Suprapubic skin (tissue), 4 donors: ENCODE measurements at regions not wholly inside any gene's neighbourhood (a gene's known extent, or its start where the extent isn't known, plus 50 kb on each side); places are given as distances from the start of the nearest gene placed in this dataset.

ENCODE experiments used
- DNase-seq, 2 donors: peaks; one replicate each; pipeline ENCODE4 v3.0.0-alpha.2; 2019; ENCODE audit warnings: low spot score in 2 of 2
- H3K27ac ChIP-seq: fragments of 200-600 bp; sonication (generic); one replicate; pipeline ENCODE4 v1.5.1; 2019
- H3K27me3 ChIP-seq: fragments of 200-600 bp; sonication (generic); one replicate; pipeline ENCODE4 v1.5.1; 2019
- H3K36me3 ChIP-seq: fragments of 200-600 bp; sonication (generic); one replicate; pipeline ENCODE4 v1.5.1; 2019
- H3K4me1 ChIP-seq: fragments of 200-600 bp; sonication (generic); one replicate; pipeline ENCODE4 v1.5.1; 2019
- H3K4me3 ChIP-seq: fragments of 200-600 bp; sonication (generic); one replicate; pipeline ENCODE4 v1.5.1; 2019; ENCODE audit warnings: mild to moderate bottlenecking
- H3K9me3 ChIP-seq: fragments of 200-600 bp; sonication (generic); one replicate; pipeline ENCODE4 v1.5.1; 2019
- EP300 ChIP-seq: sonication (generic); formaldehyde crosslinking; IDR thresholded peaks from one replicate; pipeline ENCODE4 v1.6.1; 2017; ENCODE audit warnings: antibody characterized with exemption
- POLR2A ChIP-seq, 2 donors: fragments of 450-650 bp; IDR thresholded peaks; one replicate each; pipeline ENCODE4 v1.6.1; 2017; ENCODE audit warnings: antibody characterized with exemption in 2 of 2, mild to moderate bottlenecking in 2 of 2, moderate library complexity in 2 of 2
- POLR2AphosphoS5 ChIP-seq, 3 donors: sonication (generic); formaldehyde crosslinking; IDR thresholded peaks; one replicate each; pipeline ENCODE4 v1.6.1; 2017; ENCODE audit warnings: antibody characterized with exemption in 3 of 3
- WGBS: methylation state at CpG from one replicate; pipeline ENCODE4 v1.1.5; 2018; 5-methylcytosine and 5-hydroxymethylcytosine counted together
- TF ChIP-seq, protein P1 (sequence below), 2 donors: fragments of 200-600 bp in 1 of 2; fragments of 450-650 bp in 1 of 2; sonication (generic) in 1 of 2; IDR thresholded peaks; one replicate each; pipeline ENCODE4 v1.5.1; 2016 to 2019; ENCODE audit warnings: antibody characterized with exemption in 2 of 2, mild to moderate bottlenecking in 1 of 2, moderate library complexity in 1 of 2

DNA sequence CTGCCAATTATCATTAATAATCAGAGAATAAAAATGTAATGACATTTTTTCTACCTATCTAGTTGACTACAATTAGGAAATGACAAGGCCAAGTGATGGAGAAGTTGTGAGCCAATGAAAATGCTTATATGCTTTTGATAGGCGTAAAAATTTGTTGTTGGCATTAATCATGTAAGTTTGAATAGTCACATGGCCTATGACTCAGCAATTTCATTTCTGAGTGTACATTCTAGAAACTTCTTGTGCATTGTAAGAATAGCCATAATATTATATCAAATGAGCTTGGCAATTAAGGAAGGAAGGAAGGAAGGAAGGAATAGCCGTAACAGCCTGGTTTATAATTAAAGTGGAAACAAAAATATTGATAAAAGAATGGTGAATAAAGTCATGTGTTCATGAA is 179.9 kb downstream of the PTH2R start:
- Histone ChIP-seq H3K27ac (no peak overlapping the region), H3K36me3 (no peaks in the 10 kb centered on the region), H3K4me1 (no peaks in the 10 kb centered on the region), H3K9me3 (no peaks in the 10 kb centered on the region), H3K27me3 (no peaks in the 10 kb centered on the region), H3K4me3 (no peak overlapping the region)
- DNase-seq: no peak
- TF ChIP-seq EP300: no peak
- no peak for TF ChIP-seq POLR2AphosphoS5 (IDR thresholded peaks at IDR 0.05)
- TF ChIP-seq POLR2A (IDR thresholded peaks at IDR 0.05): no peak
- TF ChIP-seq, protein P1, sequence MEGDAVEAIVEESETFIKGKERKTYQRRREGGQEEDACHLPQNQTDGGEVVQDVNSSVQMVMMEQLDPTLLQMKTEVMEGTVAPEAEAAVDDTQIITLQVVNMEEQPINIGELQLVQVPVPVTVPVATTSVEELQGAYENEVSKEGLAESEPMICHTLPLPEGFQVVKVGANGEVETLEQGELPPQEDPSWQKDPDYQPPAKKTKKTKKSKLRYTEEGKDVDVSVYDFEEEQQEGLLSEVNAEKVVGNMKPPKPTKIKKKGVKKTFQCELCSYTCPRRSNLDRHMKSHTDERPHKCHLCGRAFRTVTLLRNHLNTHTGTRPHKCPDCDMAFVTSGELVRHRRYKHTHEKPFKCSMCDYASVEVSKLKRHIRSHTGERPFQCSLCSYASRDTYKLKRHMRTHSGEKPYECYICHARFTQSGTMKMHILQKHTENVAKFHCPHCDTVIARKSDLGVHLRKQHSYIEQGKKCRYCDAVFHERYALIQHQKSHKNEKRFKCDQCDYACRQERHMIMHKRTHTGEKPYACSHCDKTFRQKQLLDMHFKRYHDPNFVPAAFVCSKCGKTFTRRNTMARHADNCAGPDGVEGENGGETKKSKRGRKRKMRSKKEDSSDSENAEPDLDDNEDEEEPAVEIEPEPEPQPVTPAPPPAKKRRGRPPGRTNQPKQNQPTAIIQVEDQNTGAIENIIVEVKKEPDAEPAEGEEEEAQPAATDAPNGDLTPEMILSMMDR (IDR thresholded peaks at IDR 0.05): no peak
- WGBS: 70% methylated on average over 2 of the region's 2 CpGs

DNA sequence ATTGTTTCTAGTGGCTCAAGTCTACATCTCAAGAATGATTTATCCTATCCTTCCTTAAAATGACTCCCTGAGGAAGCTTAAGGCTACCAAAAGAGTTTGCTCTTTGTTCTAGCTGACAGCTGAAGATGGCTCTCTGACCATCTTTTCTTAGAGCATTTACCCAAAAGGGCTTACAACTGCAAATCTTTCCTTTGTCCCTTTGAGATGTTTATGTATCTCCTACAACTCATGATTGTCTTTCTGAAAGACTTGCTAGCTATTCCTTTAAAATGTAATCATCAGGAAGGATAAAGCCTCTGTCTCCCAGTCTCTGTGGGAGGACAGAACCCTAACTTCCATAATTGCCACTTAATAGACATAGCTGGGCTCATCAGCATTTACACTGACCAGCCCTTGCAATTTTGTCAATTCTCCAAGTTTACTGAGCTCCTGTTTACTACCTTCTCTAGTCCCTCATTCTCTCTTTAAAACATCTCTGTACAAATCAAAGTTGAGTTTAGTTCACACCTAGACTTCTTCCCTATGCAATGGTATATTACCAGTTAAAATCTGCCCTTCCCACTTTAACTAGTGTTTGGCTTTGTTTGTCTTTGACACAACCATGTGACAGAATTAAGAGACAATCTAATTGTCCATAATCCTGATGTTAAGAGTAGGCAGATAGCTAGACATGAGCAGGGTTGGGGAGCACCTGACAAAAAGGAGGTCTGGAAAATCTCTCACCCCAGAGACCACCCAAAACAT is 188.2 kb downstream of the PTH2R start:
- H3K36me3 ChIP-seq: no peaks in the 10 kb centered on the region
- TF ChIP-seq POLR2A (IDR thresholded peaks at IDR 0.05) (no peak), EP300 (no peak), POLR2AphosphoS5 (IDR thresholded peaks at IDR 0.05) (no peak)
- TF ChIP-seq, protein P1 (IDR thresholded peaks at IDR 0.05): no peak
- H3K9me3 ChIP-seq: no peaks in the 10 kb centered on the region
- no peak overlapping the region for H3K27ac ChIP-seq
- no peaks in the 10 kb centered on the region for H3K27me3 ChIP-seq
- H3K4me3 ChIP-seq: no peak overlapping the region
- no peaks in the 10 kb centered on the region for H3K4me1 ChIP-seq
- DNase-seq: no peak

DNA sequence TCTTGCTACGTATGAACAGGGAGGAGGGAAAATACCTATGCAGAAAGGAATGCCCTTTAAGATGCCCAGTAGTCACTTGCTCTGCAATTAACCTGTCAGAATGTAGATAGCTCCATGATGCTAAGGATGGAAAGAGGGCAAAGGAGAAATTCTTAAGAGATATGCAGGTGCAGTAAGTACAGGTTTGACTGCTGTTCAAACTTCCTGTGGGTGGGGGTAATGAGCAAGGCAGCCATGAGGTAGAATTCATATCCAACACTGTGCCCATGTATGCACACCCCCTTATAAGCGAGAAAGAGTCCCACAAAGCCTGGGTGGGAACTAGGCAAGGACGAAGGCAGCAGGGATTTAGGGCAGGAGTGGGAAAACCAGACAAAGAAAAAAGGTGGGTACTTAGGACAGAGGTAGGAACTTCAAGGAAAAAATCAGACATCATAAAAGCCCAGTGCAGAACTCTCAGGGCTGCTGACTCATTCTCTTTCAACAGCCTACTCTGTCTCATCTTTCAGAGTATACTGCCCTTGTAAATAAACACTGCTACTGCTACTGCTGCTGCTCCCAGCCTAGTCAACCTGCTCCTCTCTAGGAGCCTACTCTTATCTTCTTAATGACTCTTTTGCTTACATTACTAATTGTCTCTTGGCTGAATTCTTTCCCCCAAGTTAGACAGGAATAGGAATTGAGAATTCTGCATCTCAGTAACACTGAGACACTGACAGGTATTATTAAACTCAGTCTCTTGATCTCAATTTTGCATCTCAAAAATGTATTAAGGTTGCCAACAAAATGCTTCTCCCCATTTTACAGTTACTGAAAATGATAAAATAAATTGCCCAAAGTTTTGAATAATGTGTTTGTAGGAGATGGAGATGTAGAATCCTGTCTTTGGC is 189.0 kb downstream of the PTH2R start:
- H3K4me3 ChIP-seq: no peak overlapping the region
- DNase-seq: no peak
- H3K36me3 ChIP-seq: no peaks in the 10 kb centered on the region
- TF ChIP-seq, protein P1 (IDR thresholded peaks at IDR 0.05): no peak
- WGBS: 71% methylated on average over 3 of the region's 3 CpGs
- H3K4me1 ChIP-seq: no peaks in the 10 kb centered on the region
- no peak overlapping the region for H3K27ac ChIP-seq
- no peaks in the 10 kb centered on the region for H3K27me3 ChIP-seq
- no peaks in the 10 kb centered on the region for H3K9me3 ChIP-seq

DNA sequence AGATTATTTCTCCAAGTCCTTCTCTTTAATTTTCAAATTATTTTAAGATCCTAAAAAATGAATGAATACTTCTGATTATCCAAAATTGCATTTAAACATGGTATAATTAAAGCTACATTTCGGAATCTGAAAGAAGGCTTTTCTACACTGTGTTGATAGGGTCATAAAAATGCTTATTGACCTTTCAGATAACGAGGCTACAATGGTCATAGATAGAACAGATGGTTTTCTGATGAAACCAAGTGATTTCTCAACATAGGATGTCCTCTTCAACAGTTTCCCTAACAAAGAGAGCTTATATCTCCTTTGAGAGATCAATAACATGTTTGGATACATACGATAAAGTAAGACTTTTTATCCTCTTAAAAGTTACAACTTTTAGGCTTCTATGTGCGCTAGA is 201.1 kb downstream of the PTH2R start:
- Histone ChIP-seq H3K27me3 (no peaks in the 10 kb centered on the region), H3K4me3 (no peak overlapping the region), H3K27ac (no peak overlapping the region), H3K4me1 (no peaks in the 10 kb centered on the region), H3K36me3 (no peaks in the 10 kb centered on the region), H3K9me3 (no peaks in the 10 kb centered on the region)
- no peak for DNase-seq
- 72% methylated on average over 4 of the region's 4 CpGs for WGBS
- no peak for TF ChIP-seq POLR2A (IDR thresholded peaks at IDR 0.05)
- no peak for TF ChIP-seq EP300
- no peak for TF ChIP-seq POLR2AphosphoS5 (IDR thresholded peaks at IDR 0.05)
- TF ChIP-seq, protein P1 (IDR thresholded peaks at IDR 0.05): no peak

DNA sequence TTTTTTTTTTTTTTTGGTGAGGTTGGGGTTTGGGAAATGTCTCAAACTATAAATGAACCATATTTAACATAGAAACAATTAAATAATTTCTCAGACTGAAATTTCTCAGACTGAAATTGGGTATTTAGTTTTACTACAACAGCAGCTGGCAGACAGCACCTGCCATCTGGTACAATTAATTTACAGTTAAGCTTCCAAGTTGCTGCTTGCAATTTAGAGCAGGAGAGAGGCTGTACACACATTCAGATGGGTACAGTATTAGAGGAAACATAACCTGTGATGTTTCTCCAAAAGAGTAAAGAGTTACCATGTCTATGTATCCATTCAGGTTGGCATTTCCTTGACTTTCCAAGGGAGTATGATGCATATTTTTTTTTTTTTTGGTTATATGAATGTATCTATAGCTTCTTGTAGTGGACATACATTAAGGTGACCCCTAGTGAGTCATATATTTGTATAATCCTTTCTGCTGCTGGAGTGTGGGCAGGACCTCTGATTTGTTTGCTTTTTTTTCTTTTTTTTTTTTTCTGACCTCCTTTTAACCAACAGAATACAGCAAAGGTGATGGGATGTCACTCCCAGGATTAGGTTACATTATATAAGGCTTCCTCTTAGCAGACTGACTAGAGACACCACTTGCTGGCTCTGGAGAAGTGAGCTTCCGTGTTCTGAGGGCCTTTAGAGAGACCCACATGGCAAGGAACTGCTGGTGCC is 201.7 kb downstream of the PTH2R start:
- no peaks in the 10 kb centered on the region for H3K4me1 ChIP-seq
- no peak for DNase-seq
- no peaks in the 10 kb centered on the region for H3K9me3 ChIP-seq
- no peak overlapping the region for H3K4me3 ChIP-seq
- no peaks in the 10 kb centered on the region for H3K27me3 ChIP-seq
- no peak overlapping the region for H3K27ac ChIP-seq
- WGBS: 67% methylated on average over 1 of the region's 1 CpG
- H3K36me3 ChIP-seq: no peaks in the 10 kb centered on the region
- TF ChIP-seq EP300 (no peak), POLR2AphosphoS5 (IDR thresholded peaks at IDR 0.05) (no peak), POLR2A (IDR thresholded peaks at IDR 0.05) (no peak)
- TF ChIP-seq, protein P1 (IDR thresholded peaks at IDR 0.05): no peak
